ENCODE measurements at regions not wholly inside any gene's neighbourhood (a gene's known extent, or its start where the extent isn't known, plus 50 kb on each side); places are given as distances from the start of the nearest gene placed in this dataset.
A peak's percentile ranks its signal among the peaks of the same experiment; 100 is the strongest.

DNA sequence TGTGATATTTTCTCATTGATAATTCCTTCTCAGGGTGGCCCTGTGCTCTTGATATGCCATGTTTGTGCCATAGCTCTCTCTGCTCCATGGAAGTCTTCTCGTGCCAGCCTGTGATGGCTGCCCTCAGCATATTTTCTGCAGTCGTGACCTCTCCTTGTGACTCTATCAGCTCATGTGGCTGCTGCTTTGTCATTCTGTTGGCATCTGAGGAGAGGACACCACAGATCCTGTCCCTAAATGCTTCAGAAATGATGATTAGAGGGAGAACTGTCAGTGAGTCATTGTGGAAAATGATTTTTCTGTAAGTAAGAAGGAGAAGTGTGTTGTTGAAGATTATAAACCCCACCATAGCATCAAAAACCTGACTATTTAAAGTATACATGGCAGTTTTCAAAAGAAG is 286.0 kb downstream of the ADGRL2 start:
- DNase-seq (ENCODE audit: low read depth in 1 of 2, low spot score in 1 of 2), result no peak
- Histone ChIP-seq H3K9me3 (ENCODE audit: low read depth) (no peaks in the 10 kb centered on the region), H3K36me3 (no peaks in the 10 kb centered on the region), H3K4me1 (ENCODE audit: low read depth) (no peaks in the 10 kb centered on the region), H3K27me3 (no peaks in the 10 kb centered on the region), H3K4me3 (no peak overlapping the region), H3K27ac (no peak overlapping the region)
- TF ChIP-seq, protein P1, sequence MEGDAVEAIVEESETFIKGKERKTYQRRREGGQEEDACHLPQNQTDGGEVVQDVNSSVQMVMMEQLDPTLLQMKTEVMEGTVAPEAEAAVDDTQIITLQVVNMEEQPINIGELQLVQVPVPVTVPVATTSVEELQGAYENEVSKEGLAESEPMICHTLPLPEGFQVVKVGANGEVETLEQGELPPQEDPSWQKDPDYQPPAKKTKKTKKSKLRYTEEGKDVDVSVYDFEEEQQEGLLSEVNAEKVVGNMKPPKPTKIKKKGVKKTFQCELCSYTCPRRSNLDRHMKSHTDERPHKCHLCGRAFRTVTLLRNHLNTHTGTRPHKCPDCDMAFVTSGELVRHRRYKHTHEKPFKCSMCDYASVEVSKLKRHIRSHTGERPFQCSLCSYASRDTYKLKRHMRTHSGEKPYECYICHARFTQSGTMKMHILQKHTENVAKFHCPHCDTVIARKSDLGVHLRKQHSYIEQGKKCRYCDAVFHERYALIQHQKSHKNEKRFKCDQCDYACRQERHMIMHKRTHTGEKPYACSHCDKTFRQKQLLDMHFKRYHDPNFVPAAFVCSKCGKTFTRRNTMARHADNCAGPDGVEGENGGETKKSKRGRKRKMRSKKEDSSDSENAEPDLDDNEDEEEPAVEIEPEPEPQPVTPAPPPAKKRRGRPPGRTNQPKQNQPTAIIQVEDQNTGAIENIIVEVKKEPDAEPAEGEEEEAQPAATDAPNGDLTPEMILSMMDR (IDR thresholded peaks at IDR 0.05; ENCODE audit: low read depth, low read length), result no peak

DNA sequence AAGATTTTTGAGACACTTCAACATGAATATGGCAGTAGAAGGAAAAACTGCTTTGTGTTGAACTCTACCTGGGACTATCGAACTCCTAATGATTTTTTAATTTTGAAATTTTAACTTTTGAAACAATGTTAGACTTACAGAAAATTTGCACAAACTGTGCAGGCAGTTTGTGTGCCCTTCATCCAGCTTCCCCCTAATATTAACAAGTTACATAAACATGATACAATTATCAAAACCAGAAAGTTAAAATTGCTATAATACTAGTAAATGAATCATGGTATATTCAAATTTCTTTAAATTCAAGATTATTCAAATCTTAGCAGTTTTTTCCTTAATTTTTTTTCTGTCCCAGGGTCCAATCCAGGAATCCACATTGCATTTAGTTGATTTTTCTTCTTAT is 278.9 kb downstream of the ADGRL2 start:
- Histone ChIP-seq H3K27ac (no peak overlapping the region), H3K4me3 (no peak overlapping the region), H3K27me3 (no peaks in the 10 kb centered on the region), H3K9me3 (ENCODE audit: low read depth) (no peaks in the 10 kb centered on the region), H3K4me1 (ENCODE audit: low read depth) (peaks cover 14% of the 10 kb centered on the region), H3K36me3 (no peaks in the 10 kb centered on the region)
- DNase-seq (ENCODE audit: low read depth in 1 of 2, low spot score in 1 of 2), result no peak
- TF ChIP-seq, protein P1 (IDR thresholded peaks at IDR 0.05; ENCODE audit: low read depth, low read length), result no peak

DNA sequence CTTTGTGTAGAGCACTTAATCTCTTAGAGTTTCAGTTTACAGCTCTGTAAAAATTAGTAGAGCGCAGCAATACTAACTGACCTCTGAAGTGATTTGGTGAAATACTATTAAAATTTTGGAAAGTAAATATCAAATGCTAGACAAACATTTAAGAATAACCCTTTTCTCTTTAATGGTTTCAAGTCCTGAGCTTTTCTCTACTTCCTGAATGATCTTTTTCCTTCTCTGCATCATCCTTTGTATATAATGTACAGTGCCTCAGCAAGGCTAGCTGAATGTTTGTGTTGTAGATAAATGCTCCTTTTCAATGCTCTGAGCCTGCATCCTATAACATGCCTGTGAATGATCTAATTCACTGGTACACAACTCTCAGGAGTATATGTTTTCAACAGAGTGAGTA is 272.9 kb downstream of the ADGRL2 start:
- Histone ChIP-seq H3K27ac (no peak overlapping the region), H3K27me3 (no peaks in the 10 kb centered on the region), H3K4me3 (no peak overlapping the region), H3K36me3 (no peaks in the 10 kb centered on the region), H3K4me1 (ENCODE audit: low read depth) (peaks cover 21% of the 10 kb centered on the region), H3K9me3 (ENCODE audit: low read depth) (no peaks in the 10 kb centered on the region)
- TF ChIP-seq, protein P1 (IDR thresholded peaks at IDR 0.05; ENCODE audit: low read depth, low read length), result no peak
- DNase-seq (ENCODE audit: low read depth in 1 of 2, low spot score in 1 of 2), result no peak

DNA sequence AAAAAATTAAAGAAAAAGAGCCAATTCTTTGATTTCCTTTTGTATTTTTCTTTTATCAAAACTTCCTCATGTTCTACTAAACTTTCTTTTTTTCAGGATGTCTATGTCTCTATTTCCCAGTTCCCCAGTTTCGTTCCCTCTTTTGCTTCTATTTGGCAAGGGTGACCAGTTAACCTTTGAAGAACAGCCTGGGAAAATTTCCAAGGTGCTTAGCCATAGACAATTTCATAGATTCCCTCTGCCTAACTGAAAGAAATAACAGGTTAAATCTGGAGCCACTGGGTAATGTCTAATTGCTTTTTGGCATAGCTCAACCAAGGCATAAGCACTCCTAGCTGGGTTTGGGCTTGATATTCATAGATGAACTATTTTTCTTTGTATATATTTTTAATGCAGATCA is 272.3 kb downstream of the ADGRL2 start:
- TF ChIP-seq, protein P1 (IDR thresholded peaks at IDR 0.05; ENCODE audit: low read depth, low read length), result no peak
- Histone ChIP-seq H3K27me3 (no peaks in the 10 kb centered on the region), H3K27ac (no peak overlapping the region), H3K4me3 (no peak overlapping the region), H3K9me3 (ENCODE audit: low read depth) (no peaks in the 10 kb centered on the region), H3K4me1 (ENCODE audit: low read depth) (peaks cover 21% of the 10 kb centered on the region), H3K36me3 (no peaks in the 10 kb centered on the region)
- no peak for DNase-seq (ENCODE audit: low read depth in 1 of 2, low spot score in 1 of 2)

DNA sequence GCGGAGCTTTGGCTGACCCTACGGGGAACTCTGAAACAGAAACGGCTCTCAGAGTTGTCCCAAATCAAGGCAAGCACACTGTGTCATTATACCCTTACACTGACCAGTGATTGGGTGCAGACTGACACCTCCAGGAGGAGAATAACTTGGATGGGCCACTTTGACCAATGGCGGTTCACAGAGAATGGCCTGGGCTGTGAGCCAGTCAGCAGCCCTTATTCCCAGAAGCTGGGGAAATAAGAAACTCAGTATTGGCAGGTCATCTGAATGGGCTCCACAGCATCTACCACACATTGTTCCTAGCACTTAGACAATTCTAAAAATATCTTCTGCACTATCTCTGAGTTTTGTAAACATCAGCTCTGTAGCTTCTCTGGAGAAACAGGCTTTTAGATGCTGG is 265.2 kb downstream of the ADGRL2 start:
- Histone ChIP-seq H3K36me3 (no peaks in the 10 kb centered on the region), H3K4me1 (ENCODE audit: low read depth) (no peaks in the 10 kb centered on the region), H3K27ac (no peak overlapping the region), H3K4me3 (no peak overlapping the region), H3K27me3 (no peaks in the 10 kb centered on the region), H3K9me3 (ENCODE audit: low read depth) (no peaks in the 10 kb centered on the region)
- no peak for DNase-seq (ENCODE audit: low read depth in 1 of 2, low spot score in 1 of 2)
- TF ChIP-seq, protein P1 (IDR thresholded peaks at IDR 0.05; ENCODE audit: low read depth, low read length), result no peak

DNA sequence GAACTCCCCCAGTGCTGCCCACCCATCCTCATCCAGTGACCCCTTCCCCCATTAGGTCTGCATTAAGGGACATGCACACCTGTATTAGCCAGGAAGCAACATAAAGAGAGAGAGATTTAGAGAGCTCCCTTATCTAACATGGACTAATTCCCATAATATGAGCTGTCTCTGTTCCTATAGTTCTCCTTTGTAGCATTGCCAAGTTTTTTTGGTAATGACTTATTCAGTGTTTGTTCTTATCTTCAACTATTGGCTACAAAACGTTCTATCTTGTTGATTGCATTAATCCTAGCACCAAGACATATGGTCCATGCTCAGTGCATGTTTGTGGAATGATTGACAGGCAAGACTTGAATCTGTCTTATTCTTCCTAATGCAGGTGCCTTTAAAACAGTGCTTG is 264.0 kb downstream of the ADGRL2 start:
- no peak overlapping the region for H3K27ac ChIP-seq
- peaks cover under 1% of the 10 kb centered on the region for H3K4me1 ChIP-seq (ENCODE audit: low read depth)
- H3K27me3 ChIP-seq, result no peaks in the 10 kb centered on the region
- peak in 1 of 2 donors; percentile 7 for DNase-seq (ENCODE audit: low read depth in 1 of 2, low spot score in 1 of 2)
- no peaks in the 10 kb centered on the region for H3K9me3 ChIP-seq (ENCODE audit: low read depth)
- TF ChIP-seq, protein P1 (IDR thresholded peaks at IDR 0.05; ENCODE audit: low read depth, low read length), result no peak
- no peak overlapping the region for H3K4me3 ChIP-seq
- H3K36me3 ChIP-seq, result no peaks in the 10 kb centered on the region
